DMS53 (cell line): ENCODE measurements at regions not wholly inside any gene's neighbourhood (a gene's known extent, or its start where the extent isn't known, plus 50 kb on each side); places are given as distances from the start of the nearest gene placed in this dataset.
A peak's percentile ranks its signal among the peaks of the same experiment; 100 is the strongest.

Experiments
- DNase-seq: peaks from one replicate; lab custom pipeline; 2025; lab: John Stamatoyannopoulos, UW

DNA sequence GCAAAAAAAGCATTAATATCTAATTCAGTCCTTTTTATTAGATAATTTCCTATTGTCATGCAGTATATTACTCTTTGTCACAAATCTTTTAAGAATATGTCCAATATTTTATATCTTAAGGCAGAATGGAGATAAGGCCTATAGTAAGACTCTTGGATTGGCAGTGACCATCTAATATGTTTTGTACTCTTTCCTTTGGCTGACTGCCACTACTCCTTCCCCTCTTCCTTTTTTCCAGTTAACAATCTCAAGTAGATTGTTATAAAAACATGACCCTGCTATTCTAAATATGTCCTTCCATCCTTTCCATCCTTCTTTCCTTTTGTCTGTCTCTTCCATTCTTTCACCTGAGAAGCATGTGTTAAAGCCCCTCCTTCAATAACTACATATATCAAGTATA lies 92.8 kb upstream of the TMEM168 start:
- DNase-seq, result no peak

GRCh38 chr7:112882511-112882910 lies 92.3 kb upstream of the TMEM168 start:
- no peak for DNase-seq

GRCh38 chr7:112882022-112882421 lies 91.8 kb upstream of the TMEM168 start:
- no peak for DNase-seq

GRCh38 chr7:112880818-112881418 lies 90.7 kb upstream of the TMEM168 start:
- DNase-seq, result no peak

- DNase-seq, result no peak
These were observed 87.7 kb upstream of the TMEM168 start for GRCh38 chr7:112877691-112878460.

- DNase-seq, result peak; percentile 47
These were observed 86.7 kb upstream of the TMEM168 start for GRCh38 chr7:112876877-112877276.

GRCh38 chr7:112874909-112875308 lies 84.7 kb upstream of the TMEM168 start:
- no peak for DNase-seq

DNA sequence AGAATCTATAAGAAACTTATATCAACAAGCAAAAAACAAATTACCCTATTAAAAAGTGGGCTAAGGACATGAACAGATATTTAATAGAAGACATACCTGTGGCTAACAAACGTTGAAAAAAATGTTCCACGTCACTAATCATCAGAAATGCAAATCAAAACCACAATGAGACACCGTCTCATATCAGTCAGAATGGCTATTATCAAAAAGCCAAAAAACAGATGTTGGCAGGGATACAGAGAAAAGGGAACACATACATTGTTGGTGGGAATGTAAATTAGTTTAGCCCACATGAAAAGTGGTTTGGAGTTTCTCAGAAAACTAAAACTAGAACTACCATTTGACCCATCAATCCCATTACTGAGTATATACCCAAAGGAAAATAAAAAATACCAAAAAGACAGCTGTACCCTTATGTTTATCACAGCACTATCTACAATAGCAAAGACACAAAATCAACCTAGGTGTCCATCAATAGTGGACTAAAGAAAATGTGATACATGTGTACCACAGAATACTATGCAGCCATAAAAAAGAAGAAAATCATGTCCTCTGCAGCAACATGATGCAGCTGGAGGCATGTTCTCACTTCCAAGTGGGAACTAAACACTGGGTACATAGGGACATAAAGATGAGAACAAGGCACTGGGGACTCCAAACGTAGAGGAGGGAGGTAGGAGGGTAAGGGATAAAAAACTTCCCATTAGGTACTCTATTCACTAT lies 83.8 kb upstream of the TMEM168 start:
- DNase-seq, result no peak

DNA sequence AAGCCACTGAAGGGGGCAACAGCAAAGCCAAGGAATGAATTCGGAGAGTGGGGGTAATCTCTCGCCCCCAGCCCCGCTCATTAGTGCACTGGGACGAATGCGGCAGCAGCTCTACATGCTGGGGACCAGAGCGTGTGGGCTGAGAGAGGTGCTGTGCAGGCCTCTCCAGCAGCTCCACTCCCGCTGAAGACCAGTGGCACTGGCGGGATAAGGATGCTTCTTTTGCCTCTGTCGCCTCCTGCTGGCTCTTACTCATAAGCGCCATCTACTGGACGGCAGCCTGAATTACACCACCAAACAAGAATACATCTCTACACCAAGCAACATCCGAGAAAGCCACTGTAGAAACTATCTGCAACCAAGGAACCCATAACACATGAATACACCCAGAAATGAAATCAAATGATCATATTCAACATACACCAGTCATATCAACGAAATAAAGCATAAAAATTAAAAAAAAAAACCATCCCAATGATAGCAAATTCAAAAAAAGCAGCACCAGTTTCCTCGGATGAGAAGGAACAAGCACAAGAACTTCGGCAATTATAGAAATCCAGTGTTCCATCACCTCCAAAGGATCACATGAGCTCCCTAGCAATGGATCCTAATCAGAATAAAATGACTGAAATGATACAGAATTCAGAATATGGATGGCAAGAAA lies 79.0 kb upstream of the TMEM168 start:
- peak; percentile 82 for DNase-seq

- DNase-seq, result no peak
These were observed 78.4 kb upstream of the TMEM168 start for GRCh38 chr7:112868609-112869008.

- no peak for DNase-seq
These were observed 76.2 kb upstream of the TMEM168 start for GRCh38 chr7:112866424-112866823.

DNA sequence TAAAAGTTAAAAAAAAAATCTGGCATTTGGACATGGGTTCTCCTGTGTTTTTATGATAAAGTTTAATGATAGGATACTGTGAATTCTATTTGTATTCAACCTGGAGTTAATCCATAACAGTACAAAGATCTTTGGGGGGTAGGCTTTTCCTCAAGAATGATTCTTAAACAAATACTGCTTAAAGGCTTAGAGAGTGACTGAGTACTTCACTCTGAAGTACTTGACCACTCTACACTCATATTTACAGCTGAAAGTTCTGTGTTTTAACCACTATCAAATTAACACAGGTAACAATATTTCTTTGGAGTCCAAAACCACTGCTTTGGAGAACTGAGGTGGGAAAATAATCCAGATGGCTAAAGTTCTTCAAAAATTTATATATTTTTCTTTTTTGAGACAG lies 74.2 kb upstream of the TMEM168 start:
- no peak for DNase-seq

DNA sequence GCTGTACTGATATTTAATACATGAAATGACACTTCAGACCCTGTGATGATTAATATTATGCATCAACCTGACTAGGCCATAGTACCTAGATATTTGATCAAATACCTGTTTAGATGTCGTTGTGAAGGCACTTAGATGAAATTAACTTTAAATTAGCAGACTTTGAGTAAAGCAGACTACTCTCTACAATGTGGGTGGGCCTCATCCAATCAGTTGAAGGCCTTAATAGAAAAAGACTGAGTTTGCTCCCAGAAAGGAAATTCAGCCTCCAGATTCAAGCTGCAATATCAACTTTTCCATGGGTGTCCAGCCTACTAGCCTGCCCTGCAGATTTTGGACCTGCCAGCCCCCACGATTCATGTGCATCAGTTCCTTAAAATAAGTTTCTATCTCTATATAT lies 68.6 kb upstream of the TMEM168 start:
- no peak for DNase-seq

DNA sequence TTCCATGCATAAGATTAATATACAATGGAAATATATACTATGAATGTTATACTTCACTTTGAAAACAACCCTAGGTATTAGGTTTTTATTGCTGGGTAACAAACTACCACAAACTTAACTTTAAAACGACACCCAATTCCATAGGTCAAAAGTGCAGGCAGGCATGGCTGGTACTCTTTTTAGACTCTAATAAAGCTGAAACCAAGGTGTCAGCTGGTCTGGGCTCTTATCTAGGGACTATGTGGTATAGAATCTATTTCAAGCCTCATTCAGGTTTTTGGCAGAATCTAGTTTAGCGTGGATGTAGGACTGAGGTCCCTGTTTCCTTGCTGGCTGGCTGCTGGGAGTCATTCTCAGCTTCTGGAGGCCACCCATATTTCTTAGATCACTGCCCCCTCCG lies 65.0 kb upstream of the TMEM168 start:
- DNase-seq, result no peak

- DNase-seq, result no peak
These were observed 64.0 kb upstream of the TMEM168 start for GRCh38 chr7:112854169-112854568.

- no peak for DNase-seq
These were observed 63.2 kb upstream of the TMEM168 start for GRCh38 chr7:112853422-112853821.

- no peak for DNase-seq
These were observed 53.0 kb upstream of the TMEM168 start for GRCh38 chr7:112843151-112843550.
